B cell (primary cell): ENCODE measurements at regions not wholly inside any gene's neighbourhood (a gene's known extent, or its start where the extent isn't known, plus 50 kb on each side); places are given as distances from the start of the nearest gene placed in this dataset.

Experiments
- ATAC-seq: fragments of 200-7000 bp; cut with Tn5 transposase; one replicate; pipeline ENCODE4 v1.10.0; 2021; ENCODE audit warnings: low read depth, mild to moderate bottlenecking, moderate number of reproducible peaks, moderate library complexity
- CTCF ChIA-PET: fragments of 350-600 bp; sonication (Branson Sonifier 250); formaldehyde crosslinking; loops from one replicate; lab custom pipeline; 2021; ENCODE audit warnings: antibody characterized with exemption, inconsistent platforms; lab: Charles Lee
- POLR2A ChIA-PET: fragments of 350-600 bp; sonication (Branson Sonifier 250); formaldehyde crosslinking; loops from one replicate; lab custom pipeline; 2021; ENCODE audit warnings: antibody characterized with exemption; lab: Charles Lee
- DNase-seq: peaks from one replicate; pipeline ENCODE4 v3.0.0; 2013
- H2AFZ ChIP-seq: 2 replicates; pipeline ENCODE4 v1.6.1; 2012; ENCODE audit warnings: mild to moderate bottlenecking, low read depth, low read length; ENCODE audit not compliant: insufficient read depth, poor library complexity, severe bottlenecking
- H3K27ac ChIP-seq, 2 donors: 1 replicate in 1 of 2; 2 replicates in 1 of 2; pipeline ENCODE4 v1.5.1; 2012 to 2013; ENCODE audit warnings: low read length in 2 of 2, mild to moderate bottlenecking in 2 of 2, moderate library complexity in 1 of 2
- H3K27me3 ChIP-seq, 4 experiments: fragments of 200-600 bp in 1 of 4; sonication (generic) in 1 of 4; replicated peaks in 1 of 4; 1 replicate in 2 of 4; 2 replicates in 2 of 4; pipeline versions ENCODE4 v1.6.1 to v1.7.0; 2013 to 2016; ENCODE audit warnings: low read length in 3 of 4, mild to moderate bottlenecking in 2 of 4, mixed read lengths in 1 of 4, moderate library complexity in 1 of 4; ENCODE audit not compliant: insufficient read depth in 4 of 4, control insufficient read depth in 3 of 4; ENCODE audit errors: control extremely low read depth in 1 of 4
- H3K36me3 ChIP-seq, 2 experiments: replicated peaks in 1 of 2; 1 replicate in 1 of 2; 2 replicates in 1 of 2; pipeline versions ENCODE4 v1.6.1 to v1.7.1; 2013; ENCODE audit warnings: low read length in 1 of 2; ENCODE audit not compliant: insufficient read depth in 2 of 2, control insufficient read depth in 1 of 2; ENCODE audit errors: control extremely low read depth in 1 of 2, extremely low read depth in 1 of 2
- H3K4me1 ChIP-seq, 2 donors: fragments of 200-600 bp in 1 of 2; sonication (generic) in 1 of 2; 1 replicate in 1 of 2; 2 replicates in 1 of 2; pipeline versions ENCODE4 v1.5.1 to v1.6.1; 2013 to 2017; ENCODE audit warnings: low read length in 2 of 2; ENCODE audit not compliant: control insufficient read depth in 2 of 2, insufficient read depth in 2 of 2
- H3K4me2 ChIP-seq: replicated peaks from 2 replicates; pipeline ENCODE3; 2012; ENCODE audit warnings: mild to moderate bottlenecking, low read depth, low read length; ENCODE audit not compliant: poor library complexity, severe bottlenecking
- H3K4me3 ChIP-seq, 5 experiments: fragments of 200-600 bp in 1 of 5; sonication (generic) in 1 of 5; 1 replicate in 3 of 5; 2 replicates in 2 of 5; pipeline versions ENCODE4 v1.5.1 to v1.7.0; 2011 to 2016; ENCODE audit warnings: low read length in 4 of 5, mild to moderate bottlenecking in 4 of 5, low read depth in 2 of 5, control low read depth in 1 of 5, moderate library complexity in 1 of 5; ENCODE audit not compliant: insufficient read depth in 1 of 5; ENCODE audit errors: control extremely low read depth in 1 of 5, extremely low read depth in 1 of 5
- H3K79me2 ChIP-seq: fragments of 200-600 bp; sonication (generic); one replicate; pipeline ENCODE4 v1.6.0; 2016; ENCODE audit warnings: low read length; ENCODE audit not compliant: control insufficient read depth, insufficient read depth
- H3K9ac ChIP-seq: fragments of 200-600 bp; sonication (generic); 2 replicates; pipeline ENCODE4 v1.6.1; 2017; ENCODE audit warnings: mild to moderate bottlenecking, low read length, moderate library complexity
- H3K9me3 ChIP-seq, 3 donors: one replicate each; pipeline versions ENCODE4 v1.6.1 to v1.7.1; 2013; ENCODE audit warnings: low read length in 2 of 3; ENCODE audit not compliant: control insufficient read depth in 2 of 3, insufficient read depth in 1 of 3; ENCODE audit errors: control extremely low read depth in 1 of 3
- H4K20me1 ChIP-seq: 2 replicates; pipeline ENCODE4 v1.6.0; 2012; ENCODE audit warnings: mild to moderate bottlenecking, low read length; ENCODE audit not compliant: insufficient read depth, control insufficient read depth, poor library complexity, severe bottlenecking
- H3K27ac Mint-ChIP-seq: one replicate; pipeline ENCODE4 v1.8.0; 2021; ENCODE audit warnings: mixed read lengths
- H3K27me3 Mint-ChIP-seq: one replicate; pipeline ENCODE4 v1.8.0; 2021; ENCODE audit warnings: mixed read lengths
- H3K4me1 Mint-ChIP-seq: one replicate; pipeline ENCODE4 v1.8.0; 2021; ENCODE audit warnings: mixed read lengths
- H3K4me3 Mint-ChIP-seq: one replicate; pipeline ENCODE4 v1.8.0; 2021; ENCODE audit warnings: mixed read lengths
- H3K9me3 Mint-ChIP-seq: one replicate; pipeline ENCODE4 v1.8.0; 2022; ENCODE audit warnings: mixed read lengths; ENCODE audit not compliant: insufficient read depth
- CTCF ChIP-seq: fragments of 200-600 bp; IDR thresholded peaks from one replicate; pipeline ENCODE4 v1.8.0; 2022; ENCODE audit warnings: antibody characterized with exemption, mild to moderate bottlenecking
- EZH2 ChIP-seq: IDR thresholded peaks from 2 replicates; pipeline ENCODE4 v1.6.1; 2012; ENCODE audit warnings: borderline replicate concordance, low read depth, mild to moderate bottlenecking, moderate library complexity, low read length; ENCODE audit not compliant: insufficient read depth, poor library complexity, severe bottlenecking
- WGBS: methylation state at CpG from one replicate; pipeline ENCODE4 v1.1.5; 2013; ENCODE audit warnings: missing lambda C conversion rate; ENCODE audit not compliant: insufficient coverage; 5-methylcytosine and 5-hydroxymethylcytosine counted together
- intact Hi-C: fragments of 100-400 bp; cut with micrococcal nuclease; formaldehyde crosslinking; loops from one replicate; pipeline ENCODE4 v1.10.0; 2022

- no peak for DNase-seq
- intact Hi-C loops: no loop called here
- H3K4me1 ChIP-seq: no peaks in the 10 kb centered on the region
- H3K79me2 ChIP-seq: no peaks in the 10 kb centered on the region
- H3K9me3 Mint-ChIP-seq: no peaks in the 10 kb centered on the region
- H3K9ac ChIP-seq: no peak overlapping the region
- 89% methylated on average over 23 of the region's 23 CpGs for WGBS
- no peak overlapping the region for H3K27ac ChIP-seq
- no peak overlapping the region for H3K27ac Mint-ChIP-seq
- no peaks in the 10 kb centered on the region for H3K4me1 Mint-ChIP-seq
- peaks cover 0 to 13% (median 0%) of the 10 kb centered on the region in 3 donors for H3K9me3 ChIP-seq
- POLR2A ChIA-PET: no interaction called here
- H3K4me3 ChIP-seq: no peak overlapping the region
- no peak for ATAC-seq
- no peak overlapping the region for H2AFZ ChIP-seq
- CTCF ChIA-PET: no interaction called here
- H3K4me3 Mint-ChIP-seq: no peak overlapping the region
- no peaks in the 10 kb centered on the region for H4K20me1 ChIP-seq
- H3K4me2 ChIP-seq: no peak overlapping the region
- no peaks in the 10 kb centered on the region for H3K36me3 ChIP-seq
- no peaks in the 10 kb centered on the region for H3K27me3 Mint-ChIP-seq
- no peaks in the 10 kb centered on the region for H3K27me3 ChIP-seq
- TF ChIP-seq CTCF: no peak
- no peak for TF ChIP-seq EZH2
Observed at GRCh38 chr10:130741901-130742855, 569.3 kb downstream of the TCERG1L start.

GRCh38 chr10:130742941-130743675 is 568.4 kb downstream of the TCERG1L start:
- ATAC-seq (no peak), DNase-seq (no peak)
- no peaks in the 10 kb centered on the region for H3K4me1 ChIP-seq
- no peak overlapping the region for H3K4me3 ChIP-seq
- H3K27ac ChIP-seq: no peak overlapping the region
- intact Hi-C loops: no loop called here
- no peaks in the 10 kb centered on the region for H3K27me3 ChIP-seq
- H3K9me3 ChIP-seq: peaks cover 0 to 12% (median 0%) of the 10 kb centered on the region in 3 donors
- no peak overlapping the region for H3K9ac ChIP-seq
- H3K27ac Mint-ChIP-seq: no peak overlapping the region
- ChIA-PET POLR2A (no interaction called here), CTCF (no interaction called here)
- 81% methylated on average over 10 of the region's 16 CpGs for WGBS
- no peaks in the 10 kb centered on the region for H4K20me1 ChIP-seq
- no peaks in the 10 kb centered on the region for H3K4me1 Mint-ChIP-seq
- no peaks in the 10 kb centered on the region for H3K9me3 Mint-ChIP-seq
- H3K27me3 Mint-ChIP-seq: no peaks in the 10 kb centered on the region
- no peaks in the 10 kb centered on the region for H3K36me3 ChIP-seq
- no peaks in the 10 kb centered on the region for H3K79me2 ChIP-seq
- H3K4me3 Mint-ChIP-seq: no peak overlapping the region
- TF ChIP-seq CTCF: no peak
- no peak for TF ChIP-seq EZH2
- no peak overlapping the region for H3K4me2 ChIP-seq
- no peak overlapping the region for H2AFZ ChIP-seq
